HEK293 (cell line): ENCODE measurements at regions not wholly inside any gene's neighbourhood (a gene's known extent, or its start where the extent isn't known, plus 50 kb on each side); places are given as distances from the start of the nearest gene placed in this dataset.

Source experiments
- ZNF274 ChIP-seq, 2 experiments: fragments of 200-500 bp in 1 of 2; fragments of 450-650 bp in 1 of 2; sonication (Bioruptor generic) in 1 of 2; formaldehyde crosslinking in 1 of 2; IDR thresholded peaks; 2 replicates each; pipeline versions ENCODE4 v1.5.1 to v1.6.1; 2014 to 2016; ENCODE audit warnings: borderline replicate concordance in 1 of 2, inconsistent platforms in 1 of 2, low read length in 1 of 2, missing biosample characterization in 1 of 2, missing genetic modification characterization in 1 of 2
- ZNF324 ChIP-seq: fragments of 450-650 bp; formaldehyde crosslinking; IDR thresholded peaks from 2 replicates; pipeline ENCODE4 v1.5.1; 2016; ENCODE audit warnings: missing biosample characterization, missing genetic modification characterization
- ZNF645 ChIP-seq: fragments of 450-650 bp; formaldehyde crosslinking; IDR thresholded peaks from 2 replicates; pipeline ENCODE4; 2016; ENCODE audit warnings: missing biosample characterization, missing genetic modification characterization
- TF ChIP-seq, protein P1 (sequence below): fragments of 450-650 bp; formaldehyde crosslinking; IDR thresholded peaks from 2 replicates; pipeline ENCODE4 v1.5.1; 2016; ENCODE audit warnings: missing biosample characterization, missing genetic modification characterization

- TF ChIP-seq ZNF324 (no peak), ZNF645 (tag by site-specific recombination) (no peak), ZNF274 (IDR thresholded peaks at IDR 0.05; ENCODE audit: low read length) (no peak), ZNF274 (tag by site-specific recombination; IDR thresholded peaks at IDR 0.05; ENCODE audit: borderline replicate concordance) (no peak)
- TF ChIP-seq, protein P1, sequence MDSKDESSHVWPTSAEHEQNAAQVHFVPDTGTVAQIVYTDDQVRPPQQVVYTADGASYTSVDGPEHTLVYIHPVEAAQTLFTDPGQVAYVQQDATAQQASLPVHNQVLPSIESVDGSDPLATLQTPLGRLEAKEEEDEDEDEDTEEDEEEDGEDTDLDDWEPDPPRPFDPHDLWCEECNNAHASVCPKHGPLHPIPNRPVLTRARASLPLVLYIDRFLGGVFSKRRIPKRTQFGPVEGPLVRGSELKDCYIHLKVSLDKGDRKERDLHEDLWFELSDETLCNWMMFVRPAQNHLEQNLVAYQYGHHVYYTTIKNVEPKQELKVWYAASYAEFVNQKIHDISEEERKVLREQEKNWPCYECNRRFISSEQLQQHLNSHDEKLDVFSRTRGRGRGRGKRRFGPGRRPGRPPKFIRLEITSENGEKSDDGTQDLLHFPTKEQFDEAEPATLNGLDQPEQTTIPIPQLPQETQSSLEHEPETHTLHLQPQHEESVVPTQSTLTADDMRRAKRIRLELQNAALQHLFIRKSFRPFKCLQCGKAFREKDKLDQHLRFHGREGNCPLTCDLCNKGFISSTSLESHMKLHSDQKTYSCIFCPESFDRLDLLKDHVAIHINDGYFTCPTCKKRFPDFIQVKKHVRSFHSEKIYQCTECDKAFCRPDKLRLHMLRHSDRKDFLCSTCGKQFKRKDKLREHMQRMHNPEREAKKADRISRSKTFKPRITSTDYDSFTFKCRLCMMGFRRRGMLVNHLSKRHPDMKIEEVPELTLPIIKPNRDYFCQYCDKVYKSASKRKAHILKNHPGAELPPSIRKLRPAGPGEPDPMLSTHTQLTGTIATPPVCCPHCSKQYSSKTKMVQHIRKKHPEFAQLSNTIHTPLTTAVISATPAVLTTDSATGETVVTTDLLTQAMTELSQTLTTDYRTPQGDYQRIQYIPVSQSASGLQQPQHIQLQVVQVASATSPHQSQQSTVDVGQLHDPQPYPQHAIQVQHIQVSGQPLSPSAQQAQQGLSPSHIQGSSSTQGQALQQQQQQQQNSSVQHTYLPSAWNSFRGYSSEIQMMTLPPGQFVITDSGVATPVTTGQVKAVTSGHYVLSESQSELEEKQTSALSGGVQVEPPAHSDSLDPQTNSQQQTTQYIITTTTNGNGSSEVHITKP = no peak
Observed at GRCh38 chr5:114146398-114146797, 215.5 kb upstream of the KCNN2 start.
